ENCODE measurements at regions not wholly inside any gene's neighbourhood (a gene's known extent, or its start where the extent isn't known, plus 50 kb on each side); places are given as distances from the start of the nearest gene placed in this dataset.

DNA sequence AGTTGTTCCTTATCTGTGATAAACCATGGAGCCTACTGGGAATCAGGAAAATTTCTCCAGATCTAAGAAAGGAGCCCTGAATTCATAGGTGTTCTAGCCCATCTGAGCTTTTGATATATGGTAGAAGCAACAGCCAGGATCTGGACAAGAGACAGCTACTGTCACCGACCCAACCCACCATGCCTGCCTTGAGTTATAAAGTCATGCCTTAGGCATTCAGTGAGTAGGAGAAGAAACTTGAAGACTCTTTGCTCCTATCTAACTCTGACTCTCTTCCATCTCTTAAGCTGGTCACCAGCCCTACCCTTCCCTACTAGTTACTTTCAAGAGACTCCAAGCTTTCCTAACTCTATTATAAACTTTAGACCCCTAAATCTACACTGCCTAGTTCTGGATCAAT lies 83.9 kb upstream of the FAM9B start:
- TF ChIP-seq EP300 (conservative IDR thresholded peaks at IDR 0.05; ENCODE audit: poor library complexity, severe bottlenecking) (no peak), CTCF (IDR thresholded peaks at IDR 0.05; ENCODE audit: poor library complexity, severe bottlenecking) (no peak), TAF1 (IDR thresholded peaks at IDR 0.05; ENCODE audit: low read depth) (no peak), SMC3 (conservative IDR thresholded peaks at IDR 0.05; ENCODE audit: poor library complexity) (no peak), POLR2AphosphoS5 (IDR thresholded peaks at IDR 0.05) (no peak), MXI1 (conservative IDR thresholded peaks at IDR 0.05; ENCODE audit: poor library complexity, severe bottlenecking) (no peak), RAD21 (conservative IDR thresholded peaks at IDR 0.05) (no peak), REST (IDR thresholded peaks at IDR 0.05; ENCODE audit: borderline replicate concordance) (no peak), EZH2 (IDR thresholded peaks at IDR 0.05; ENCODE audit: borderline replicate concordance, insufficient read depth, low read length, poor library complexity, severe bottlenecking) (no peak)
- Histone ChIP-seq H3K36me3 (ENCODE audit: insufficient read depth, low read length) (no peaks in the 10 kb centered on the region), H3K27me3 (ENCODE audit: insufficient read depth, low read depth, low read length) (no peaks in the 10 kb centered on the region), H3F3A (ENCODE audit: insufficient read depth, low read length, poor library complexity, severe bottlenecking) (no peaks in the 10 kb centered on the region), H3K4me2 (ENCODE audit: low read length) (no peak overlapping the region), H3K4me3 (ENCODE audit: low read length) (no peak overlapping the region), H3K27ac (ENCODE audit: low read length) (no peak overlapping the region), H3K79me2 (replicated peaks; ENCODE audit: insufficient read depth, low read length) (no peaks in the 10 kb centered on the region), H4K20me1 (ENCODE audit: insufficient read depth) (no peaks in the 10 kb centered on the region), H2AFZ (ENCODE audit: low read depth, low read length) (no peak overlapping the region), H3K9me3 (ENCODE audit: low read length) (no peaks in the 10 kb centered on the region), H3K9me2 (ENCODE audit: insufficient read depth, low read length) (no peaks in the 10 kb centered on the region), H3K9ac (ENCODE audit: low read length) (no peak overlapping the region)

GRCh38 chrX:9122519-9123245 lies 88.8 kb upstream of the FAM9B start:
- no peaks in the 10 kb centered on the region for H3K36me3 ChIP-seq (ENCODE audit: insufficient read depth, low read length)
- no peaks in the 10 kb centered on the region for H3K27me3 ChIP-seq (ENCODE audit: insufficient read depth, low read depth, low read length)
- H3K27ac ChIP-seq (ENCODE audit: low read length), result no peak overlapping the region
- TF ChIP-seq REST (IDR thresholded peaks at IDR 0.05; ENCODE audit: borderline replicate concordance), result no peak
- H4K20me1 ChIP-seq (ENCODE audit: insufficient read depth), result no peaks in the 10 kb centered on the region
- H3K79me2 ChIP-seq (replicated peaks; ENCODE audit: insufficient read depth, low read length), result no peaks in the 10 kb centered on the region
- H3K9me2 ChIP-seq (ENCODE audit: insufficient read depth, low read length), result no peaks in the 10 kb centered on the region
- H3K9ac ChIP-seq (ENCODE audit: low read length), result no peak overlapping the region
- no peak overlapping the region for H3K4me3 ChIP-seq (ENCODE audit: low read length)
- no peaks in the 10 kb centered on the region for H3K9me3 ChIP-seq (ENCODE audit: low read length)
- no peaks in the 10 kb centered on the region for H3F3A ChIP-seq (ENCODE audit: insufficient read depth, low read length, poor library complexity, severe bottlenecking)
- no peak overlapping the region for H2AFZ ChIP-seq (ENCODE audit: low read depth, low read length)
- H3K4me2 ChIP-seq (ENCODE audit: low read length), result no peak overlapping the region
